ENCODE measurements at regions not wholly inside any gene's neighbourhood (a gene's known extent, or its start where the extent isn't known, plus 50 kb on each side); places are given as distances from the start of the nearest gene placed in this dataset.

GRCh38 chr7:80082213-80082612 is 52.4 kb upstream of the GNAI1 start:
- FAIRE-seq = no peak
- DNase-seq (ENCODE audit: insufficient read length) = no peak
- TF ChIP-seq TAF1 (IDR thresholded peaks at IDR 0.05; ENCODE audit: borderline replicate concordance, low read depth, low read length) (no peak), POLR2A (IDR thresholded peaks at IDR 0.05; ENCODE audit: low read depth, low read length) (no peak), POLR2AphosphoS5 (IDR thresholded peaks at IDR 0.05; ENCODE audit: low read depth, low read length) (no peak)

- no peak for FAIRE-seq
- no peak for TF ChIP-seq POLR2AphosphoS5 (IDR thresholded peaks at IDR 0.05; ENCODE audit: low read depth, low read length)
- no peak for TF ChIP-seq TAF1 (IDR thresholded peaks at IDR 0.05; ENCODE audit: borderline replicate concordance, low read depth, low read length)
- no peak for TF ChIP-seq POLR2A (IDR thresholded peaks at IDR 0.05; ENCODE audit: low read depth, low read length)
- no peak for DNase-seq (ENCODE audit: insufficient read length)
Measured at GRCh38 chr7:80078886-80079285, 55.7 kb upstream of the GNAI1 start.

- DNase-seq (ENCODE audit: insufficient read length) (no peak), FAIRE-seq (no peak)
- no peak for TF ChIP-seq POLR2A (IDR thresholded peaks at IDR 0.05; ENCODE audit: low read depth, low read length)
- no peak for TF ChIP-seq TAF1 (IDR thresholded peaks at IDR 0.05; ENCODE audit: borderline replicate concordance, low read depth, low read length)
- TF ChIP-seq POLR2AphosphoS5 (IDR thresholded peaks at IDR 0.05; ENCODE audit: low read depth, low read length) = no peak
Measured at GRCh38 chr7:80078159-80078731, 56.4 kb upstream of the GNAI1 start.

GRCh38 chr7:80070391-80070790 is 64.2 kb upstream of the GNAI1 start:
- DNase-seq (ENCODE audit: insufficient read length) (no peak), FAIRE-seq (no peak)
- no peak for TF ChIP-seq POLR2A (IDR thresholded peaks at IDR 0.05; ENCODE audit: low read depth, low read length)

GRCh38 chr7:80066639-80067038 is 68.0 kb upstream of the GNAI1 start:
- no peak for DNase-seq (ENCODE audit: insufficient read length)
- TF ChIP-seq TAF1 (IDR thresholded peaks at IDR 0.05; ENCODE audit: borderline replicate concordance, low read depth, low read length) = no peak
- no peak for TF ChIP-seq POLR2AphosphoS5 (IDR thresholded peaks at IDR 0.05; ENCODE audit: low read depth, low read length)
- no peak for TF ChIP-seq POLR2A (IDR thresholded peaks at IDR 0.05; ENCODE audit: low read depth, low read length)
- no peak for FAIRE-seq

- TF ChIP-seq POLR2A (IDR thresholded peaks at IDR 0.05; ENCODE audit: low read depth, low read length) (no peak), TAF1 (IDR thresholded peaks at IDR 0.05; ENCODE audit: borderline replicate concordance, low read depth, low read length) (no peak), POLR2AphosphoS5 (IDR thresholded peaks at IDR 0.05; ENCODE audit: low read depth, low read length) (no peak)
- DNase-seq (ENCODE audit: insufficient read length) (no peak), FAIRE-seq (no peak)
Measured at GRCh38 chr7:80063834-80064233, 70.8 kb upstream of the GNAI1 start.

- no peak for TF ChIP-seq POLR2A (IDR thresholded peaks at IDR 0.05; ENCODE audit: low read depth, low read length)
- no peak for TF ChIP-seq TAF1 (IDR thresholded peaks at IDR 0.05; ENCODE audit: borderline replicate concordance, low read depth, low read length)
- FAIRE-seq (no peak), DNase-seq (ENCODE audit: insufficient read length) (no peak)
Measured at GRCh38 chr7:80060218-80060806, 74.3 kb upstream of the GNAI1 start.

- TF ChIP-seq POLR2AphosphoS5 (IDR thresholded peaks at IDR 0.05; ENCODE audit: low read depth, low read length) (no peak), TAF1 (IDR thresholded peaks at IDR 0.05; ENCODE audit: borderline replicate concordance, low read depth, low read length) (no peak), POLR2A (IDR thresholded peaks at IDR 0.05; ENCODE audit: low read depth, low read length) (no peak)
- DNase-seq (ENCODE audit: insufficient read length) (no peak), FAIRE-seq (no peak)
Measured at GRCh38 chr7:80057488-80057887, 77.1 kb upstream of the GNAI1 start.

- TF ChIP-seq TAF1 (IDR thresholded peaks at IDR 0.05; ENCODE audit: borderline replicate concordance, low read depth, low read length) (no peak), POLR2A (IDR thresholded peaks at IDR 0.05; ENCODE audit: low read depth, low read length) (no peak), POLR2AphosphoS5 (IDR thresholded peaks at IDR 0.05; ENCODE audit: low read depth, low read length) (no peak)
- FAIRE-seq = no peak
- no peak for DNase-seq (ENCODE audit: insufficient read length)
Measured at GRCh38 chr7:80054356-80054755, 80.3 kb upstream of the GNAI1 start.

GRCh38 chr7:80053124-80053523 is 81.5 kb upstream of the GNAI1 start:
- no peak for FAIRE-seq
- no peak for DNase-seq (ENCODE audit: insufficient read length)
- TF ChIP-seq POLR2AphosphoS5 (IDR thresholded peaks at IDR 0.05; ENCODE audit: low read depth, low read length) (no peak), TAF1 (IDR thresholded peaks at IDR 0.05; ENCODE audit: borderline replicate concordance, low read depth, low read length) (no peak), POLR2A (IDR thresholded peaks at IDR 0.05; ENCODE audit: low read depth, low read length) (no peak)

GRCh38 chr7:80047856-80048459 is 86.7 kb upstream of the GNAI1 start:
- TF ChIP-seq POLR2A (IDR thresholded peaks at IDR 0.05; ENCODE audit: low read depth, low read length) = no peak
- no peak for TF ChIP-seq POLR2AphosphoS5 (IDR thresholded peaks at IDR 0.05; ENCODE audit: low read depth, low read length)
- TF ChIP-seq TAF1 (IDR thresholded peaks at IDR 0.05; ENCODE audit: borderline replicate concordance, low read depth, low read length) = no peak
- FAIRE-seq (no peak), DNase-seq (ENCODE audit: insufficient read length) (no peak)

- FAIRE-seq (no peak), DNase-seq (ENCODE audit: insufficient read length) (no peak)
- TF ChIP-seq POLR2AphosphoS5 (IDR thresholded peaks at IDR 0.05; ENCODE audit: low read depth, low read length) = no peak
- TF ChIP-seq TAF1 (IDR thresholded peaks at IDR 0.05; ENCODE audit: borderline replicate concordance, low read depth, low read length) = no peak
- no peak for TF ChIP-seq POLR2A (IDR thresholded peaks at IDR 0.05; ENCODE audit: low read depth, low read length)
Measured at GRCh38 chr7:80047032-80047431, 87.6 kb upstream of the GNAI1 start.

Measured in GM12892 (cell line).